ENCODE measurements at regions not wholly inside any gene's neighbourhood (a gene's known extent, or its start where the extent isn't known, plus 50 kb on each side); places are given as distances from the start of the nearest gene placed in this dataset.

- TF ChIP-seq CTCF (IDR thresholded peaks at IDR 0.05; ENCODE audit: insufficient read depth, low read depth, low read length) (no peak), EZH2 (IDR thresholded peaks at IDR 0.05; ENCODE audit: insufficient read depth, low read length) (no peak)
Measured at GRCh38 chr12:42977451-42978230, 388.1 kb upstream of the PRICKLE1 start.
